ENCODE measurements at regions not wholly inside any gene's neighbourhood (a gene's known extent, or its start where the extent isn't known, plus 50 kb on each side); places are given as distances from the start of the nearest gene placed in this dataset.

GRCh38 chr13:47764817-47765216, 236.3 kb downstream of the SUCLA2 start:
- H3K18ac ChIP-seq (ENCODE audit: low read depth, low read length) = no peak overlapping the region
- no peak overlapping the region for H3K9ac ChIP-seq (ENCODE audit: low read depth, low read length)
- no peak overlapping the region for H2AK9ac ChIP-seq (replicated peaks; ENCODE audit: low read depth, low read length, poor library complexity)
- WGBS, 2 experiments (ENCODE audit: extremely low coverage in 2 of 2, insufficient read length in 1 of 2) = no CpG with 5 or more reads among the region's 1 CpG
- POLR2A ChIA-PET (ENCODE audit: unreplicated experiment) = no interaction called here
- no peak overlapping the region for H3K4me2 ChIP-seq (ENCODE audit: low read depth, low read length)
- dilution Hi-C loops (cut with HindIII; ENCODE audit: low sequenced_read_pairs, unreplicated experiment) (no loop called here), intact Hi-C loops (cut with micrococcal nuclease) (no loop called here), in situ Hi-C loops (cut with MboI; ENCODE audit: low sequenced_read_pairs) (no loop called here)
- H2BK5ac ChIP-seq (ENCODE audit: low read depth, low read length, poor library complexity, severe bottlenecking) = no peak overlapping the region
- H3K4me3 ChIP-seq (ENCODE audit: insufficient read depth, low read depth, low read length) = no peak overlapping the region
- no peak overlapping the region for H2AFZ ChIP-seq (replicated peaks; ENCODE audit: low read length, poor library complexity)
- CTCF ChIA-PET = no interaction called here
- peaks cover 8% of the 10 kb centered on the region for H3K27me3 ChIP-seq (ENCODE audit: control insufficient read depth, insufficient read depth, low read length)
- H3K23ac ChIP-seq (ENCODE audit: low read depth, low read length) = no peak overlapping the region
- no peak overlapping the region for H2BK15ac ChIP-seq (ENCODE audit: low read depth, low read length)
- no peak overlapping the region for H3K56ac ChIP-seq (ENCODE audit: extremely low read depth, insufficient read depth, low read length)
- H2BK120ac ChIP-seq (ENCODE audit: low read depth, low read length) = no peak overlapping the region
- H4K91ac ChIP-seq (ENCODE audit: insufficient read depth, low read depth, low read length) = no peak overlapping the region
- no peak for ATAC-seq (ENCODE audit: low read depth)
- H3K9me1 ChIP-seq (ENCODE audit: insufficient read depth, low read length) = no peaks in the 10 kb centered on the region
- H4K5ac ChIP-seq (ENCODE audit: low read depth, low read length) = no peak overlapping the region
- no peak overlapping the region for H3K27ac ChIP-seq (ENCODE audit: insufficient read depth, low read length)
- TF ChIP-seq CTCF (conservative IDR thresholded peaks at IDR 0.05; ENCODE audit: low read depth, low read length) (no peak), USF2 (IDR thresholded peaks at IDR 0.05; ENCODE audit: low read depth, low read length) (no peak), RFX5 (IDR thresholded peaks at IDR 0.05; ENCODE audit: low read depth, low read length) (no peak), MAFK (IDR thresholded peaks at IDR 0.05; ENCODE audit: low read depth, low read length) (peak; percentile 75), BHLHE40 (IDR thresholded peaks at IDR 0.05; ENCODE audit: low read depth, low read length) (no peak)
- BruUV-seq (replicated peaks) = no TSS peak
- no peaks in the 10 kb centered on the region for H3K9me3 ChIP-seq (ENCODE audit: control insufficient read depth, insufficient read depth, low read length)
- H4K8ac ChIP-seq (ENCODE audit: low read depth in 2 of 2, low read length in 2 of 2) = no peak overlapping the region
- H2AK5ac ChIP-seq (ENCODE audit: low read depth, low read length) = no peak overlapping the region
- no peaks in the 10 kb centered on the region for H4K20me1 ChIP-seq (ENCODE audit: insufficient read depth, low read length)
- no peaks in the 10 kb centered on the region for H3K36me3 ChIP-seq (ENCODE audit: control insufficient read depth, insufficient read depth, low read length)
- H3K79me1 ChIP-seq (ENCODE audit: low read depth in 1 of 2, low read length in 2 of 2) = no peaks in the 10 kb centered on the region
- no peak overlapping the region for H2BK20ac ChIP-seq (ENCODE audit: low read depth, low read length)
- no peaks in the 10 kb centered on the region for H3K4me1 ChIP-seq (ENCODE audit: control insufficient read depth, insufficient read depth, low read length)
- no peak overlapping the region for H3K4ac ChIP-seq (ENCODE audit: low read depth, low read length)
- no peak for DNase-seq
- H3K14ac ChIP-seq (replicated peaks; ENCODE audit: low read depth, low read length) = no peak overlapping the region
